ENCODE measurements at regions not wholly inside any gene's neighbourhood (a gene's known extent, or its start where the extent isn't known, plus 50 kb on each side); places are given as distances from the start of the nearest gene placed in this dataset.

- DNase-seq, result no peak
Observed at GRCh38 chr15:70492240-70493177, 270.8 kb downstream of the UACA start.

- DNase-seq, result no peak
Observed at GRCh38 chr15:70491641-70492040, 271.7 kb downstream of the UACA start.

- DNase-seq, result no peak
Observed at GRCh38 chr15:70491201-70491621, 272.1 kb downstream of the UACA start.

GRCh38 chr15:70490838-70491155 is 272.6 kb downstream of the UACA start:
- no peak for DNase-seq

- DNase-seq, result no peak
Observed at GRCh38 chr15:70490148-70490837, 273.1 kb downstream of the UACA start.

GRCh38 chr15:70488941-70489848 is 274.2 kb downstream of the UACA start:
- DNase-seq, result no peak

GRCh38 chr15:70488002-70488605 is 275.3 kb downstream of the UACA start:
- peak; percentile 56 to 68 for DNase-seq

GRCh38 chr15:70487387-70487740 is 276.0 kb downstream of the UACA start:
- DNase-seq, result no peak

- no peak for DNase-seq
Observed at GRCh38 chr15:70486451-70487386, 276.6 kb downstream of the UACA start.

- no peak for DNase-seq
Observed at GRCh38 chr15:70486012-70486411, 277.3 kb downstream of the UACA start.

- DNase-seq, result no peak
Observed at GRCh38 chr15:70484993-70485392, 278.4 kb downstream of the UACA start.

- DNase-seq, result no peak
Observed at GRCh38 chr15:70483513-70483912, 279.8 kb downstream of the UACA start.

GRCh38 chr15:70480196-70480856 is 283.0 kb downstream of the UACA start:
- no peak for DNase-seq

- no peak for DNase-seq
Observed at GRCh38 chr15:70479785-70480184, 283.6 kb downstream of the UACA start.

GRCh38 chr15:70479056-70479455 is 284.3 kb downstream of the UACA start:
- DNase-seq, result no peak

GRCh38 chr15:70478251-70478990 is 284.9 kb downstream of the UACA start:
- DNase-seq, result no peak

GRCh38 chr15:70477750-70478250 is 285.6 kb downstream of the UACA start:
- no peak for DNase-seq

GRCh38 chr15:70476441-70476840 is 286.9 kb downstream of the UACA start:
- no peak for DNase-seq

- DNase-seq, result no peak
Observed at GRCh38 chr15:70475921-70476320, 287.4 kb downstream of the UACA start.
